Sciatic nerve (tissue), 2 donors: ENCODE measurements at regions not wholly inside any gene's neighbourhood (a gene's known extent, or its start where the extent isn't known, plus 50 kb on each side); places are given as distances from the start of the nearest gene placed in this dataset.
A peak's percentile ranks its signal among the peaks of the same experiment; 100 is the strongest.

Experiments
- ATAC-seq: fragments of 200-7000 bp; cut with Tn5 transposase; one replicate; pipeline ENCODE4 v1.9.1; 2020; ENCODE audit warnings: mild to moderate bottlenecking, moderate library complexity
- DNase-seq: peaks from one replicate; pipeline ENCODE4 v3.0.0-alpha.2; 2020; ENCODE audit warnings: low spot score
- intact Hi-C: fragments of 100-400 bp; cut with DNase I; formaldehyde crosslinking; loops from one replicate; pipeline ENCODE4 v1.14.2; 2022
- donor health status: DM: no; HTN: no; CAD: no.
- donor health status: DM: no; HTN: no; CAD: no.

- intact Hi-C loops, result no loop called here
- DNase-seq, result no peak
- no peak for ATAC-seq
These were observed 197.8 kb upstream of the NREP start for GRCh38 chr5:111954516-111955395.

- no peak for DNase-seq
- ATAC-seq, result no peak
- intact Hi-C loops, result no loop called here
These were observed 196.5 kb upstream of the NREP start for GRCh38 chr5:111953351-111954127.

DNA sequence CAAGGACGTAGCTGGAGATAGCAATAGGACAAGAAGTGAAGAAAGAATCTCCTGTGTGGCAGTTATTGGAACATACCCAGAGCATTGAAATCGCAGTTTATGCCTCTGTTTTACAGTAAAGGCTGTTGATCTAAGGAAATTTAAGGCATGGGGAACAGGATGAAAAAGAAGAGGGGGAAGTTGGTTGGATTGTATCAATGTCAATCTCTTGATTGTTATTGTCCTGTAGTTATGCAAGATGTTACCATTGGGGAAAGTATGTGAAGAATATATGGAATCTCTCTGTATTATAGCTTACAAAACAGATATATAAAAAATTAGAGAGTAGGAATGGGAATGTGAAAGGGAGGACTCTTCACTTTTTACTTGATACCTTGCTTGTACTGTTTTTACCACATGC, 195.6 kb upstream of the NREP start:
- no peak for DNase-seq
- intact Hi-C loops, result no loop called here
- ATAC-seq, result no peak

- DNase-seq, result no peak
- ATAC-seq, result no peak
- intact Hi-C loops, result no loop called here
These were observed 193.7 kb upstream of the NREP start for GRCh38 chr5:111950660-111951059.

- intact Hi-C loops, result no loop called here
- peak; percentile 88 for ATAC-seq
- no peak for DNase-seq
These were observed 191.3 kb upstream of the NREP start for GRCh38 chr5:111948092-111948841.

DNA sequence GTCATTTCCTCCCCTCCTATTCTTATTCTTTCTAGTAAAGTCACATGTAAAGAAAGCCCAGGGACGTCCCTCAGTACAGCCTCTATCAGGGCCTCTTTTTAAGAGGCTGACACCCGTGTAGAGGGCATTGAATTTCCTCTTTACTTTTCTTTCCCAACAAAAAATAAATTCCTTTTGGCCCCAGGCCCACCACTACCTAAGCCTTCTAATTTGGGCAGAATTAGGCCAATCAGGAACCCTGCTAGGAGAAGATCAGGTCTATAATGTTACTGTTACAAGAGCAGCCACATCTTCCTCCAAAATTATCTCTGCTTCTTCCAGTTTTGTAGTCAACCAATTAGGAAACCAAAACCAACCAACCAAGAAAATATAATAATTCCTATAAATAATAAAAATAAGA, 189.6 kb upstream of the NREP start:
- no peak for DNase-seq
- intact Hi-C loops, result no loop called here
- no peak for ATAC-seq

DNA sequence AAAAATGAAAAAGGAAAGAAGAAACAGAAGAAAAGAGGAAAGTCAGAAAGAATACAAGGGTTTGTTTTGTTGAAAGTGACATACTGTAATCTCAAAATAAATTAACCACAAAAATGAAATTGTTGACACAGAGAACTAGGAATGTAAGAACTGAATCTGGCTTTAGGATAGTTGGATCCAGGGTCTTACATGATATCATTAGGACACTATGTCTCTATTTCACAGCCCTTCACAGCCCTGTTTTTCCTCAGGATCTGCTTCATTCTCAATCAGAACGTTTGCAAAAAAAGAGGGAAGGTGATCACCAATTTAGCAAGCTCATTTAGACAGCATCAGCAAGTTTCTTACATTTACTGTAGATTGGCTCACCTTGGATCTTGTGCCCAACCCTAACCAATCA, 188.5 kb upstream of the NREP start:
- DNase-seq, result no peak
- no peak for ATAC-seq
- intact Hi-C loops, result no loop called here

GRCh38 chr5:111942661-111943401, 185.8 kb upstream of the NREP start:
- no peak for DNase-seq
- intact Hi-C loops, result no loop called here
- no peak for ATAC-seq

DNA sequence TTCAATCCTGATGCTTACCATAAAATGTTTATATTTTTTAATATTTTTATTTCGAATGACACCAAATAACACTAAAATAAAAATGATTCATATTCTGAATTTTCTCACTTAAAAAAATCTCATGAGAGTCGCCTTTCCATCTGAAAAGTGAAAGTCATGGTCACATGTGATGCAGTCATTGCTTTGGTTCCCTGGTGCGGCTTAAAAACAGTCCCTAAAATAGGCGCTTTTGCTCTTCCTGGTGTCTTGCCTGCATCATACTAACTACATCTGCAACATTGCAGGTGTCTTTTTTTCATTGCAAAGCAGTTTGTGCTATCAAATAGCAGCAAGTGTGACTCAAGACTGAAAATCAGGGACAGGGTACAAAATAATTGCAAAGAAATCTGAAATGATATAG, 185.2 kb upstream of the NREP start:
- DNase-seq (no peak), ATAC-seq (no peak)
- intact Hi-C loops, result no loop called here

GRCh38 chr5:111937094-111937493, 180.1 kb upstream of the NREP start:
- intact Hi-C loops, result no loop called here
- DNase-seq, result no peak
- no peak for ATAC-seq

- ATAC-seq (no peak), DNase-seq (no peak)
- intact Hi-C loops, result no loop called here
These were observed 178.8 kb upstream of the NREP start for GRCh38 chr5:111935835-111936234.

- ATAC-seq (no peak), DNase-seq (no peak)
- intact Hi-C loops, result no loop called here
These were observed 178.0 kb upstream of the NREP start for GRCh38 chr5:111935009-111935408.

- DNase-seq (no peak), ATAC-seq (no peak)
- intact Hi-C loops, result no loop called here
These were observed 177.5 kb upstream of the NREP start for GRCh38 chr5:111934511-111934910.

DNA sequence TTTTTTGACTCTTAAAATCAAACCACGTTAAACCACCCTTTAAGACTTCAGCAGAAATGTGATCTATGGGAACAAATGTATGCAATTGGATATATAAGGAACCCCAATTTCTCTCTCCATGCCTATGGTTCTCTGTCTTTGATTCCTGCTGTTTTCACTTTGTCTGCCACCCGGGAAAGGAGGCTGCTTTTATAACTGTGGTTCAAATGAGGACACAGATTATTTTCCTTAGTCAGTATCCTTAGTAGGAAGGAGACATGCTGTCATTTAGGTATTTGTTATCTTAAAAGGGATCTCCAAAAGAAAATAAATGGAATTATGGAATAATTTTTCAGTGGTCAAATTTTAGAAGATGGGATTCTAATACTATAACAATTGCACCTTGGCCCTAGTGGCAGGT, 176.1 kb upstream of the NREP start:
- intact Hi-C loops, result no loop called here
- no peak for ATAC-seq
- DNase-seq, result no peak

- ATAC-seq, result no peak
These were observed 175.6 kb upstream of the NREP start for GRCh38 chr5:111932628-111933027.

DNA sequence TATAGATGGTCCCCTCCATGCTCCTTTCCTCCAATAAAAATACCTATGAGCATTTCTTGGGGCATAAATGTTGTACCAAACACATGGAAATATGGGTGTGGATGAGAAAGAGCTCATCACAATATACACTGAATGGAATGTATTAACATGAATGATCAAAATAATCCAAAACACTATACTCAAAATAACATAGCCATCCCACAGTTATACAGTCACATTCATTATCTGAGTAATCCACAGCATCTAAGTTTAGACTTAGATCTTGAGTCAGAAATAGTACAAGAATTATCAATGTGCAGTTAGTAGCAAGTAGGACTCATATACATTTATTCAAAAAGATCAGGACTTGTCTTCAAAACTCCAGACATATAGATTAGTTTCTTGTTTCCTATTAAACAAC, 175.2 kb upstream of the NREP start:
- intact Hi-C loops, result no loop called here
- ATAC-seq (no peak), DNase-seq (no peak)

More at GRCh38 chr5:111932628-111933027, 175.6 kb upstream of the NREP start:
- DNase-seq, result no peak
- intact Hi-C loops, result no loop called here

DNA sequence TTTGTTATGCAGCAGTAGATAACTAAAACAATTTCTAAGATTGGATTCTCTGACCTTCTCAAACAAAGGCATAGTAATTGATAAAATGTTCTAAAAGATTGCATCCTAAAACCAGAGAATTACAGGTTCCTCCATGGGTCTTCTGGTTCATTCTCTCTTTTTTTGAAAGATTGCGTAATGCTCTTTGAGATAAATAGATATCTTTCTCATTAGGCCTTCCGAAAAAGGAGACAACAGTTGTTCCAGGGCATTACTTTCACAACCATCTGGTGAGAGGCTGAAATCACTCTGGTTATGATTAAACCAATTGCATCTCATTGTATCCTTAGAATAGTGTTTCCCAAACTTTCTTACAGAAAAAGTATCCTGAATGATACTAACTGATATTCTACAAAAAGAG, 174.7 kb upstream of the NREP start:
- intact Hi-C loops, result no loop called here
- ATAC-seq (no peak), DNase-seq (no peak)

- intact Hi-C loops, result no loop called here
- DNase-seq (no peak), ATAC-seq (no peak)
These were observed 174.0 kb upstream of the NREP start for GRCh38 chr5:111930905-111931461.

- DNase-seq (no peak), ATAC-seq (no peak)
- intact Hi-C loops, result no loop called here
These were observed 173.5 kb upstream of the NREP start for GRCh38 chr5:111930449-111930848.
